ENCODE measurements at regions not wholly inside any gene's neighbourhood (a gene's known extent, or its start where the extent isn't known, plus 50 kb on each side); places are given as distances from the start of the nearest gene placed in this dataset.

DNA sequence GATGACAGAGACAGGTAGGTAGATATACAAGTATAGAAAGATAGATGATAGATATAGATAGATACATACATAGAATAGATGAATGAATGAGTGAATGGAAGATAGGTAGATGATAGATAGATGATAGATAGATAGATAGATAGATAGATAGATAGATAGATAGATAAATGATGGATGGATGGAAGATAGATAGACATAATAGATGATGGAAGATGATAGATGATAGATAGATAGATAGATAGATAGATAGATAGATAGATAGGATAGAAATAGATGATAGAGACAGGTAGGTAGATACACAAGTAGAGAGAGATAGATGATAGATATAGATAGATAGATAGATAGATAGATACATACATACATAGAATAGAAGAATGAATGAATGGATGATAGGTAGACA lies 510.1 kb upstream of the AUTS2 start:
- Histone ChIP-seq H3K36me3 (no peaks in the 10 kb centered on the region), H3K9me3 (no peaks in the 10 kb centered on the region), H3K4me3 (no peak overlapping the region), H3K27ac (no peak overlapping the region), H3K27me3 (replicated peaks; ENCODE audit: insufficient read depth) (no peaks in the 10 kb centered on the region), H3K4me1 (ENCODE audit: control insufficient read depth in 1 of 2, low read depth in 2 of 2) (no peaks in the 10 kb centered on the region)
- TF ChIP-seq, protein P1, sequence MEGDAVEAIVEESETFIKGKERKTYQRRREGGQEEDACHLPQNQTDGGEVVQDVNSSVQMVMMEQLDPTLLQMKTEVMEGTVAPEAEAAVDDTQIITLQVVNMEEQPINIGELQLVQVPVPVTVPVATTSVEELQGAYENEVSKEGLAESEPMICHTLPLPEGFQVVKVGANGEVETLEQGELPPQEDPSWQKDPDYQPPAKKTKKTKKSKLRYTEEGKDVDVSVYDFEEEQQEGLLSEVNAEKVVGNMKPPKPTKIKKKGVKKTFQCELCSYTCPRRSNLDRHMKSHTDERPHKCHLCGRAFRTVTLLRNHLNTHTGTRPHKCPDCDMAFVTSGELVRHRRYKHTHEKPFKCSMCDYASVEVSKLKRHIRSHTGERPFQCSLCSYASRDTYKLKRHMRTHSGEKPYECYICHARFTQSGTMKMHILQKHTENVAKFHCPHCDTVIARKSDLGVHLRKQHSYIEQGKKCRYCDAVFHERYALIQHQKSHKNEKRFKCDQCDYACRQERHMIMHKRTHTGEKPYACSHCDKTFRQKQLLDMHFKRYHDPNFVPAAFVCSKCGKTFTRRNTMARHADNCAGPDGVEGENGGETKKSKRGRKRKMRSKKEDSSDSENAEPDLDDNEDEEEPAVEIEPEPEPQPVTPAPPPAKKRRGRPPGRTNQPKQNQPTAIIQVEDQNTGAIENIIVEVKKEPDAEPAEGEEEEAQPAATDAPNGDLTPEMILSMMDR (IDR thresholded peaks at IDR 0.05) = no peak
- no peak for ATAC-seq (ENCODE audit: insufficient number of reproducible peaks, low FRiP score, low read depth)
- DNase-seq (ENCODE audit: low spot score) = no peak

DNA sequence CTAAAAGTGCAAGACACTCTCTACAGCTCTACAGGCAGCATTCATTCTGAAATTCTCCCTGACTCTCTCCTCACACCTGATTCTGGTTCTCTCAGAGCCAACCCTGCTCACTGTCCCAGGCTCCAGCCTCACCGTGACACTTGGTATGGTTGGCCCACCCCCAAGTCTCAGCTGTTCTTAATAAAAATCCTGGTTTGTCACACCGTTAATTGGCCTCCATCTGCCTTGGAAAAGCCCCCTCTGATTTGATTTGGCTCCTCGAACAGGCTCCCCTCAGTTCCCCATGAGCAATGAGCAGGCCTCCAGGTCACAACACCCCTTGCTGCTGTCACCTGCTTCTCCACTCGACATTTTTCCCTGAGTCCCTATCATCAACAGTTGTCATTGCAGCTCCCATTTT lies 507.3 kb upstream of the AUTS2 start:
- Histone ChIP-seq H3K27ac (no peak overlapping the region), H3K4me3 (no peak overlapping the region), H3K27me3 (replicated peaks; ENCODE audit: insufficient read depth) (no peaks in the 10 kb centered on the region), H3K36me3 (no peaks in the 10 kb centered on the region), H3K9me3 (no peaks in the 10 kb centered on the region), H3K4me1 (ENCODE audit: control insufficient read depth in 1 of 2, low read depth in 2 of 2) (no peaks in the 10 kb centered on the region)
- ATAC-seq (ENCODE audit: insufficient number of reproducible peaks, low FRiP score, low read depth) = no peak
- no peak for DNase-seq (ENCODE audit: low spot score)
- TF ChIP-seq, protein P1 (IDR thresholded peaks at IDR 0.05) = no peak

DNA sequence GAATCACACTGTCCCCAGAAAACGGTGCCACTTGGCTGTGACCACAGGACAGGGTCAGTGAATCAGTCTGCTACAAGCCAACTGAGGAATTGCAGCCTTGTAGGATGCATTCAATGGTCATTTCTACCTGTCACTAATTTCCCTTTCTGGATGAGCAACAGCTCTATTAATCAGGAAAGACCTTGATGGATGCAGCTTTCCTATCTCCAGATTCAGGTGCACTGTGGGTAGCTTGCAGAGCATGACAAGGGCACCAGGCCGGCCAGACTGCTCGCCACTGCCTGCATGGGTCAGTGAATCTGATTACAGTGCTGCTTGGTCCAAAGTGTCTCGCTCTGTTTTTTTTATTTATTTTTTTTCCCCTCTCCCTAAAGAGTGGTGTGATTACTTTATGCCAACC lies 506.8 kb upstream of the AUTS2 start:
- Histone ChIP-seq H3K9me3 (no peaks in the 10 kb centered on the region), H3K27ac (no peak overlapping the region), H3K4me1 (ENCODE audit: control insufficient read depth in 1 of 2, low read depth in 2 of 2) (no peaks in the 10 kb centered on the region), H3K4me3 (no peak overlapping the region), H3K27me3 (replicated peaks; ENCODE audit: insufficient read depth) (no peaks in the 10 kb centered on the region), H3K36me3 (no peaks in the 10 kb centered on the region)
- ATAC-seq (ENCODE audit: insufficient number of reproducible peaks, low FRiP score, low read depth) = no peak
- TF ChIP-seq, protein P1 (IDR thresholded peaks at IDR 0.05) = no peak
- DNase-seq (ENCODE audit: low spot score) = no peak

DNA sequence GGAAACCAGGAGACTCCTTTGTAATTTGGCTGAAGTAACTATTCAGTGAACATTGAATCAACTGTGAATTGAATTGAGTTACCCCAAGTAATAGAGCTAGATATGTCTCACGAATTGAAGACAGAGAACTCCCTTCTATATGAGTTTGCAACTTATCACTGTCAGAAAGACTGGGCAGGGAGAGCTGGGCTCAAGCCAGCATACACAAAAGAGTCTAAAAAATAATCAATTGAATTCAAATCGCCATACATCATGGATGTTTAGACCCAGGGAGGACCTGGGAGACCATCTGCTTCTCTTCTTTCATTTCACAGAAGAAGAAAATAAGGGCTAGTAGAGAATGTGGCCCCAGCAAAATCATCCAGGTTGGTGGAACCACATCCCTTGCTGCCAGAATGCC lies 503.1 kb upstream of the AUTS2 start:
- no peak for DNase-seq (ENCODE audit: low spot score)
- TF ChIP-seq, protein P1 (IDR thresholded peaks at IDR 0.05) = no peak
- Histone ChIP-seq H3K4me1 (ENCODE audit: control insufficient read depth in 1 of 2, low read depth in 2 of 2) (no peaks in the 10 kb centered on the region), H3K36me3 (no peaks in the 10 kb centered on the region), H3K27me3 (replicated peaks; ENCODE audit: insufficient read depth) (no peaks in the 10 kb centered on the region), H3K9me3 (no peaks in the 10 kb centered on the region), H3K27ac (no peak overlapping the region), H3K4me3 (no peak overlapping the region)
- ATAC-seq (ENCODE audit: insufficient number of reproducible peaks, low FRiP score, low read depth) = no peak

DNA sequence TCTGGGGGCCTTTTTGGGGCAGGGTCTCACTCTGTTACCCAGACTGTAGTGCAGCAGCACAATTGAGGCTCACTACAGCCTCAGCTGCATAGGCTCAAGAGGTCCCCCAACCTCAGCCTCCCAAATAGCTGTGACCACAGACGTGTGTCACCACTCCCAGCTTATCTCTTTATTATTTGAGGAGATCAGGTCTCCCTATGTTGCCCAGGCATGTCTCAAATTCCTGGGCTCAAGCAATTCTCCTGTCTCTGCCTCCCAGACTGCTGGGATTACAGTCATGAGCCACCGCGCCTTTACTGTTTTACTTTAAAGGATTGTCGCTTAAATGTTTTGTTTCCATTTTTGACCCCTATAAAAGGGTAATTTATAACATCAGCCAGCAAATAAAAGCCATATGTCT lies 502.6 kb upstream of the AUTS2 start:
- Histone ChIP-seq H3K27me3 (replicated peaks; ENCODE audit: insufficient read depth) (no peaks in the 10 kb centered on the region), H3K36me3 (no peaks in the 10 kb centered on the region), H3K9me3 (no peaks in the 10 kb centered on the region), H3K27ac (no peak overlapping the region), H3K4me3 (no peak overlapping the region), H3K4me1 (ENCODE audit: control insufficient read depth in 1 of 2, low read depth in 2 of 2) (no peaks in the 10 kb centered on the region)
- DNase-seq (ENCODE audit: low spot score) (no peak), ATAC-seq (ENCODE audit: insufficient number of reproducible peaks, low FRiP score, low read depth) (no peak)
- TF ChIP-seq, protein P1 (IDR thresholded peaks at IDR 0.05) = no peak
